Vagina (tissue), 2 donors: ENCODE measurements at regions not wholly inside any gene's neighbourhood (a gene's known extent, or its start where the extent isn't known, plus 50 kb on each side); places are given as distances from the start of the nearest gene placed in this dataset.

ENCODE experiments used
- CTCF ChIP-seq, 3 experiments: fragments of 450-650 bp in 2 of 3; fragments of 200-600 bp in 1 of 3; sonication (generic) in 1 of 3; IDR thresholded peaks; one replicate each; pipeline ENCODE4 v1.5.1; 2017 to 2019; ENCODE audit warnings: antibody characterized with exemption in 3 of 3, mild to moderate bottlenecking in 2 of 3, moderate library complexity in 2 of 3
- POLR2A ChIP-seq, 2 donors: fragments of 450-650 bp; IDR thresholded peaks; one replicate each; pipeline ENCODE4 v1.6.1; 2017; ENCODE audit warnings: antibody characterized with exemption in 2 of 2, mild to moderate bottlenecking in 2 of 2, moderate library complexity in 2 of 2
- POLR2AphosphoS5 ChIP-seq, 2 donors: sonication (generic); formaldehyde crosslinking; IDR thresholded peaks; one replicate each; pipeline ENCODE4 v1.9.0; 2017; ENCODE audit warnings: antibody characterized with exemption in 2 of 2, mild to moderate bottlenecking in 2 of 2, low read depth in 1 of 2; ENCODE audit not compliant: insufficient read depth in 1 of 2

DNA sequence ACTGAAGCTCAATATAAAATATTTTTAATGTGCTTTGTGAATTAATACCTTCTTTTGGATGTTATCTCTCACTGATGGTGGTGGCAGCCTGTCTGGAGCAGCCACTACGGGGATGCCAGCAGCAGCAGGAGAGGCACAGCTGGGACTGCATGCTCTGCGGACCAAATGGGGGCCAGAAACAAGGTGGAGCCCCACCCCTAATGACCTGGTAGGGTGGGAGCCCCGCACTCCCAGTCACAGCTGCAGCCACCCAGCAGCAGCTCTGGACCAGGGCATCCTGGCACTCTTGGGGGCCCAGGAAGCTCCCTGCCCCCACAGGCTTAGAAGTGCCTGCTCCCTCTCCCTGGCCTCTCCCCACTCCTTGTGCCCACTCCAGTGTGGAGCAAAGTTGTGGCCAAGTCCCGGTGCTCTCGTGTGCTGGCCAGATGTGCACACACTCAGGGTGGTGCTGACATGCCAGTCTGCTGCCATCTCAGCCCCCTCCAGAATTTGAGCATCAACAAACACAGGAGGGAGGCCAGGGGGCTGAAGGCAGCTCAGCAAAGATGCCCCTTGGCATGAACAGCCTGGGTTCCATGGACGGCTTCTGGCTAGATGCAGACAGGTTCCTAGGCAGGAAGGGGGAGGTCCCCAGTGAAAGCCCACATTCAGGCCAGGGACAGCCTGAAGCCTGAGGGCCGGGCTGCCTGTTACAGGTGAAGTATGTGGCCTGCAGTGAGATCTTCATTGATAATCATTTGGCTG is 696.7 kb upstream of the SLITRK5 start:
- no peak for TF ChIP-seq POLR2A (IDR thresholded peaks at IDR 0.05)
- TF ChIP-seq CTCF (IDR thresholded peaks at IDR 0.05), result no peak
- TF ChIP-seq POLR2AphosphoS5 (IDR thresholded peaks at IDR 0.05; ENCODE audit: insufficient read depth in 1 of 2, low read depth in 1 of 2), result no peak
